ENCODE measurements at regions not wholly inside any gene's neighbourhood (a gene's known extent, or its start where the extent isn't known, plus 50 kb on each side); places are given as distances from the start of the nearest gene placed in this dataset.

DNA sequence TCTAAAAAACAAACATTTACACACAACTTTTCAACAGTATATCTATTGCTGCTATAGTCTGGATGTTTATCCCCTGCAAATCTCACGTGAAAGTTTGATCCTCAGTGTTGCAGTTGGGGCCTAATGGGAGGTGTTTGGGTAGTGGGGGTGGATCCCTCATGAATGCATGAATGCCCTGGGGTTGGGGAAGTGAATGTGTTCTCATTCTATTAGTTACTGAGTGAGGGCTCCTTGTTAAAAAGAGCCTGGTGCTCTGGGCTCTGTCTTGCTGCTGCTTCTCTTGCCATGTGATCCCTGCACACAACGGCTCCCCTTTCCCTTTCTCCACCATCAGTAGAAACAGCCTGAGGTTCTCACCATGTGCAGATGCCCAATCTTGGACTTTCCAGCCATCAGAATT is 242.7 kb upstream of the HTR2A start:
- Histone ChIP-seq H3K4me3 (ENCODE audit: low read length in 2 of 2) (no peak overlapping the region), H3K4me1 (ENCODE audit: insufficient read depth, low read length) (no peaks in the 10 kb centered on the region), H3K27ac (ENCODE audit: low read depth, low read length) (no peak overlapping the region), H3K27me3 (ENCODE audit: insufficient read depth, low read length) (no peaks in the 10 kb centered on the region), H3K36me3 (ENCODE audit: insufficient read depth, low read length) (no peaks in the 10 kb centered on the region), H3K9me3 (ENCODE audit: control insufficient read depth in 1 of 2, low read length in 2 of 2) (no peaks in the 10 kb centered on the region)
- Mint-ChIP-seq H3K4me1 (peaks cover 0 to 2% (median 0%) of the 10 kb centered on the region in 4 donors), H3K4me3 (no peak overlapping the region), H3K27me3 (peaks cover 2 to 4% of the 10 kb centered on the region in 2 donors), H3K27ac (no peak overlapping the region), H3K9me3 (peaks cover 0 to 2% (median 0%) of the 10 kb centered on the region in 8 donors), H3K36me3 (no peaks in the 10 kb centered on the region)
- POLR2A ChIA-PET (ENCODE audit: partially characterized antibody): no interaction called here
- CTCF ChIA-PET (ENCODE audit: partially characterized antibody): no interaction called here
- DNase-seq: no peak
- intact Hi-C loops (cut with micrococcal nuclease): no loop called here

DNA sequence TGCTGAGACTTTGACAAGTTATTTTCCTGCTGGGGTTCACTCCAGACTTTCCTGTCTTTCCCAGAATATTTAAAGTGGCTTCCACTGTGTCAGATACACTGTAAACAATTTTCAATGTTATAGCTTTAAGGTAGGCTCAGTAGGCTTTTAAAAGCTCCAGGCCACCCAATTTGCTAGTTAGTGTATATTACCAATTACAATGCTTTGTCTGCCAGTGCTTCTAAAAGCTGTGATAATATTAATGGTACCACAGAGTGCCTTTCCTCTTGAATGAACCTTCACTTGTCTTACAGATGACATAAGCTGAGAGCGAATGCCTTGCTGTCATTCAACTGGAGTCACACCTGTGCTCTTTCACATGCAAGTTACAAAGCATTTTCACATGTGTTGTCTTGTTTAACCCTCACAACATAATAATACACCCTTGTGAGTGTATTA is 239.7 kb upstream of the HTR2A start:
- no peak overlapping the region for H3K4me3 Mint-ChIP-seq
- intact Hi-C loops (cut with micrococcal nuclease): no loop called here

DNA sequence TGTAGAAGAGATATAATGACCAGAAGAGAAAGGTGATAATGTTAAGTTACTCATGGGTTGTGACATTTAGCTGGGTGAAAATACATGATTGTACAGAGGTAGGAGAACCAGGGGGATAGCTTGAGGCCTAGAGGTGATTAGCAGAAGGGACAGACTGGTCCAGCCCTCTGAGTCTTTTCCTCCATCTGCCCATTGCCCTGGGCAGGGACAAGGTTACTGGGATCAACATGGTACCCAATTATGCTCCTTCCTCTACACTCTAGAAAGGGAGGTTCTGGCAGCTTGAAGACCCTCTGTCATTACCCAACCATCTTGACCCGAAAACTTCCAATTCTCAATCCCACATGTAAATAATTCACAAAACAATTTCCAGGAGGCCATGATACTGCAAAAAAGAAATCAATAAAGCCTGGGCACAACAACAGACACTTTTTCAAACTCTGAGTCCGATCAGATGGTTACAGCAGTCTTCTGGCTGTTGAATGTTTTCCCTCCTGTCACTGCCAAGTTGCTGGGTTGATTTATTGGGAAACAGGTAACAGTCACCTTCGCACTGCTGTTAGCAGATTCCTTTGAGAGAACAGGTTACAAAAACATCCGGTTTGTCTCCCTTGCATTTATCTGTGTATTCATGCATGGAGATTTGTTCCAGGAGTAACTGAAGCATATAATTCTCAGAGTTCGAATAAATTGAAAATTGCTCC is 239.1 kb upstream of the HTR2A start:
- Mint-ChIP-seq H3K4me1 (peaks cover 0 to 2% (median 0%) of the 10 kb centered on the region in 4 donors), H3K27me3 (peaks cover 3 to 4% of the 10 kb centered on the region in 2 donors), H3K27ac (no peak overlapping the region), H3K36me3 (no peaks in the 10 kb centered on the region), H3K4me3 (no peak overlapping the region), H3K9me3 (no peaks in the 10 kb centered on the region)
- intact Hi-C loops (cut with micrococcal nuclease): no loop called here
- Histone ChIP-seq H3K4me3 (ENCODE audit: low read length in 2 of 2) (no peak overlapping the region), H3K4me1 (ENCODE audit: insufficient read depth, low read length) (no peaks in the 10 kb centered on the region), H3K9me3 (ENCODE audit: control insufficient read depth in 1 of 2, low read length in 2 of 2) (no peaks in the 10 kb centered on the region), H3K36me3 (ENCODE audit: insufficient read depth, low read length) (no peaks in the 10 kb centered on the region), H3K27me3 (ENCODE audit: insufficient read depth, low read length) (no peaks in the 10 kb centered on the region), H3K27ac (ENCODE audit: low read depth, low read length) (no peak overlapping the region)
- ChIA-PET POLR2A (ENCODE audit: partially characterized antibody) (no interaction called here), CTCF (ENCODE audit: partially characterized antibody) (no interaction called here)
- no peak for DNase-seq

More for the DNA sequence above, 239.7 kb upstream of the HTR2A start:
- Histone ChIP-seq H3K36me3 (ENCODE audit: insufficient read depth, low read length) (no peaks in the 10 kb centered on the region), H3K27me3 (ENCODE audit: insufficient read depth, low read length) (no peaks in the 10 kb centered on the region), H3K4me1 (ENCODE audit: insufficient read depth, low read length) (no peaks in the 10 kb centered on the region), H3K4me3 (ENCODE audit: low read length in 2 of 2) (no peak overlapping the region), H3K9me3 (ENCODE audit: control insufficient read depth in 1 of 2, low read length in 2 of 2) (no peaks in the 10 kb centered on the region), H3K27ac (ENCODE audit: low read depth, low read length) (no peak overlapping the region)
- DNase-seq: no peak
- H3K4me1 Mint-ChIP-seq: peaks cover 0 to 2% (median 0%) of the 10 kb centered on the region in 4 donors
- CTCF ChIA-PET (ENCODE audit: partially characterized antibody): no interaction called here
- no peak overlapping the region for H3K27ac Mint-ChIP-seq
- no peaks in the 10 kb centered on the region for H3K9me3 Mint-ChIP-seq
- peaks cover 3 to 4% of the 10 kb centered on the region in 2 donors for H3K27me3 Mint-ChIP-seq
- POLR2A ChIA-PET (ENCODE audit: partially characterized antibody): no interaction called here
- no peaks in the 10 kb centered on the region for H3K36me3 Mint-ChIP-seq

DNA sequence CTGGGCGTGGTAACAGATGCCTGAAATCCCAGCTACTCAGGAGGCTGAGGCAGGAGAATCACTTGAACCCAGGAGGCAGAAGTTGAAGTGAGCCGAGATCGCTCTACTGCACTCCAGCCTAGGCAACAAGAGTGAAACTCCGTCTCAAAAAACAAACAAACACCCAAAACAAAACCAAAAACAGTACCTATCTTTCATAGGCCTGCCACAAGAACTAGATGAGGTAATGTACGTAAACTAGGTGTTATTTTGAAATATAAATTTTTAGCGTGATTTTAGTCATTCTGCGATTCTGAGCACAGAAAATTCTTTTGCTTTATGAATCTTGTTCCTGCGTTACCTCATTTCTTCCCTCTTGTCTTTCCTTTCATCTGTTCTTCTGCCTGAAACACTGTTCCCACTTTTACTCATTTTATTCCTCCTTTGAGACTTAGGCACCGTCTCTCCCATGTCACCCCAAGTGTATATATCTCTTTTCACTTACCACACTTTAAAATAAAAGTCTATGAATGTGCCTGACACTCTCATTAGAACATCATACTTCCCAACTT is 238.2 kb upstream of the HTR2A start:
- H3K27me3 ChIP-seq (ENCODE audit: insufficient read depth, low read length): no peaks in the 10 kb centered on the region
- H3K36me3 Mint-ChIP-seq: no peaks in the 10 kb centered on the region
- peaks cover 2 to 3% of the 10 kb centered on the region in 2 donors for H3K27me3 Mint-ChIP-seq
- H3K4me1 Mint-ChIP-seq: no peaks in the 10 kb centered on the region
- no peaks in the 10 kb centered on the region for H3K9me3 Mint-ChIP-seq
- H3K4me1 ChIP-seq (ENCODE audit: insufficient read depth, low read length): no peaks in the 10 kb centered on the region
- no peak overlapping the region for H3K4me3 Mint-ChIP-seq
- no peak overlapping the region for H3K27ac ChIP-seq (ENCODE audit: low read depth, low read length)
- no peak overlapping the region for H3K4me3 ChIP-seq (ENCODE audit: low read length in 2 of 2)
- DNase-seq: no peak
- intact Hi-C loops (cut with micrococcal nuclease): no loop called here
- no peak overlapping the region for H3K27ac Mint-ChIP-seq
- no peaks in the 10 kb centered on the region for H3K9me3 ChIP-seq (ENCODE audit: control insufficient read depth in 1 of 2, low read length in 2 of 2)
- no peaks in the 10 kb centered on the region for H3K36me3 ChIP-seq (ENCODE audit: insufficient read depth, low read length)
- ChIA-PET POLR2A (ENCODE audit: partially characterized antibody) (no interaction called here), CTCF (ENCODE audit: partially characterized antibody) (no interaction called here)

- intact Hi-C loops (cut with micrococcal nuclease): no loop called here
- no peak overlapping the region for H3K4me3 ChIP-seq (ENCODE audit: low read length in 2 of 2)
- no peak overlapping the region for H3K27ac ChIP-seq (ENCODE audit: low read depth, low read length)
- H3K4me1 Mint-ChIP-seq: no peaks in the 10 kb centered on the region
- POLR2A ChIA-PET (ENCODE audit: partially characterized antibody): no interaction called here
- no peaks in the 10 kb centered on the region for H3K9me3 ChIP-seq (ENCODE audit: control insufficient read depth in 1 of 2, low read length in 2 of 2)
- peaks cover 1 to 4% of the 10 kb centered on the region in 2 donors for H3K27me3 Mint-ChIP-seq
- H3K4me1 ChIP-seq (ENCODE audit: insufficient read depth, low read length): no peaks in the 10 kb centered on the region
- no peaks in the 10 kb centered on the region for H3K27me3 ChIP-seq (ENCODE audit: insufficient read depth, low read length)
- no peaks in the 10 kb centered on the region for H3K9me3 Mint-ChIP-seq
- no peak for DNase-seq
- CTCF ChIA-PET (ENCODE audit: partially characterized antibody): no interaction called here
- H3K36me3 ChIP-seq (ENCODE audit: insufficient read depth, low read length): no peaks in the 10 kb centered on the region
- H3K27ac Mint-ChIP-seq: no peak overlapping the region
- no peak overlapping the region for H3K4me3 Mint-ChIP-seq
- no peaks in the 10 kb centered on the region for H3K36me3 Mint-ChIP-seq
These were observed 236.2 kb upstream of the HTR2A start for GRCh38 chr13:47133011-47133445.

GRCh38 chr13:47129461-47129860 is 232.6 kb upstream of the HTR2A start:
- intact Hi-C loops (cut with micrococcal nuclease): no loop called here
- H3K27me3 ChIP-seq (ENCODE audit: insufficient read depth, low read length): no peaks in the 10 kb centered on the region
- Mint-ChIP-seq H3K4me1 (no peaks in the 10 kb centered on the region), H3K27ac (no peak overlapping the region), H3K27me3 (peaks cover 0 to 4% of the 10 kb centered on the region in 2 donors), H3K36me3 (no peaks in the 10 kb centered on the region), H3K9me3 (no peaks in the 10 kb centered on the region), H3K4me3 (no peak overlapping the region)
- ChIA-PET CTCF (ENCODE audit: partially characterized antibody) (no interaction called here), POLR2A (ENCODE audit: partially characterized antibody) (no interaction called here)
- no peak overlapping the region for H3K4me3 ChIP-seq (ENCODE audit: low read length in 2 of 2)
- H3K36me3 ChIP-seq (ENCODE audit: insufficient read depth, low read length): no peaks in the 10 kb centered on the region
- no peak for DNase-seq
- H3K4me1 ChIP-seq (ENCODE audit: insufficient read depth, low read length): no peaks in the 10 kb centered on the region
- H3K9me3 ChIP-seq (ENCODE audit: control insufficient read depth in 1 of 2, low read length in 2 of 2): no peaks in the 10 kb centered on the region
- no peak overlapping the region for H3K27ac ChIP-seq (ENCODE audit: low read depth, low read length)

DNA sequence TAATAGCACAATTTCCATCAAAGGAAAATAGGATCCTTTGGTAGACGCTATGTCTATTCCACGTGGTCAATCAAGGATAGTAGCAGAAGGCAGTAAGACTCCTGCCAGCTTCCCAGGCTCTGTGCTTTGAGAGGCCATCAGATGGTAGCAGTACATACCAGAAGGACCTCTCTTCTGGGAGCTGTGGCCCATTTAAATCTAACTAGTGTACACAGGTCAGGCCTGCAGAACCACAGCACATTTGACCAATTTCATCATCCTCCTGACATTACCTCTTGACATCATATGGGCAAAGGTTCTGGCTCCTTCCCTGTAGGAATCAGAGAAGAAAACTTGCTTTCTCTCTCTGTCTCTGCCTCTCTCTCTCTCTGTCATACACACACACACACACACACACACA is 229.6 kb upstream of the HTR2A start:
- Histone ChIP-seq H3K27ac (ENCODE audit: low read depth, low read length) (no peak overlapping the region), H3K27me3 (ENCODE audit: insufficient read depth, low read length) (no peaks in the 10 kb centered on the region), H3K4me3 (ENCODE audit: low read length in 2 of 2) (no peak overlapping the region), H3K4me1 (ENCODE audit: insufficient read depth, low read length) (no peaks in the 10 kb centered on the region), H3K36me3 (ENCODE audit: insufficient read depth, low read length) (no peaks in the 10 kb centered on the region), H3K9me3 (ENCODE audit: control insufficient read depth in 1 of 2, low read length in 2 of 2) (no peaks in the 10 kb centered on the region)
- no peak overlapping the region for H3K27ac Mint-ChIP-seq
- no peaks in the 10 kb centered on the region for H3K36me3 Mint-ChIP-seq
- peaks cover 0 to 1% of the 10 kb centered on the region in 2 donors for H3K27me3 Mint-ChIP-seq
- ChIA-PET POLR2A (ENCODE audit: partially characterized antibody) (no interaction called here), CTCF (ENCODE audit: partially characterized antibody) (no interaction called here)
- H3K4me1 Mint-ChIP-seq: no peaks in the 10 kb centered on the region
- intact Hi-C loops (cut with micrococcal nuclease): no loop called here
- H3K4me3 Mint-ChIP-seq: no peak overlapping the region
- H3K9me3 Mint-ChIP-seq: peaks cover 0 to 3% (median 0%) of the 10 kb centered on the region in 8 donors
- no peak for DNase-seq

All from CD4-positive, alpha-beta memory T cell (primary cell).